Stomach (tissue), 4 donors: ENCODE measurements at regions not wholly inside any gene's neighbourhood (a gene's known extent, or its start where the extent isn't known, plus 50 kb on each side); places are given as distances from the start of the nearest gene placed in this dataset.

Experiments
- EP300 ChIP-seq: sonication (generic); formaldehyde crosslinking; IDR thresholded peaks from one replicate; pipeline ENCODE4 v1.6.1; 2017; ENCODE audit warnings: antibody characterized with exemption
- POLR2A ChIP-seq, 4 donors: fragments of 450-650 bp; IDR thresholded peaks; one replicate each; pipeline ENCODE4 v1.6.1; 2016; ENCODE audit warnings: antibody characterized with exemption in 4 of 4, control low read depth in 2 of 4, mild to moderate bottlenecking in 1 of 4, moderate library complexity in 1 of 4
- TF ChIP-seq, protein P1 (sequence below), 7 experiments: fragments of 450-650 bp in 4 of 7; fragments of 200-600 bp in 3 of 7; sonication (generic) in 3 of 7; IDR thresholded peaks; one replicate each; pipeline ENCODE4 v1.5.1; 2016 to 2019; ENCODE audit warnings: antibody characterized with exemption in 7 of 7, control low read depth in 2 of 7, mild to moderate bottlenecking in 1 of 7

DNA sequence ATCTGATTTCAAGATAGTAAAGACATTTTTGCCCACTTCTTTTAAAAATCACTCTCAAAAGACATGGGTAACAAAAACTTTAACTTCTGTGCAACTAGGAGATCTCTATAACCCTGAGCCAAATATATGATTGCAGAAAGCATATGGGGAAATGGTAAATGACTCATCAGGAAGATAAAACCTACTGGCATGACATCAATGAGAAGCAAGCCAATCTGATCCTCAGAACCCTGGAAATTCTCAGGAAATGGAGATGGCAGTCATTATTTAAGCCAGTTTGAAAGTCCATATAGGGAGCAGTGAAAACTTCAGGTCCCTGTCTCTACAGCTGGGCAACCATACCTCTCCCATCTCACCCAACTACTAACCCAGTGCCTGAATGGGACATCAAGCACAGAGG is 249.7 kb upstream of the NREP start:
- TF ChIP-seq EP300 (no peak), POLR2A (IDR thresholded peaks at IDR 0.05) (no peak)
- TF ChIP-seq, protein P1, sequence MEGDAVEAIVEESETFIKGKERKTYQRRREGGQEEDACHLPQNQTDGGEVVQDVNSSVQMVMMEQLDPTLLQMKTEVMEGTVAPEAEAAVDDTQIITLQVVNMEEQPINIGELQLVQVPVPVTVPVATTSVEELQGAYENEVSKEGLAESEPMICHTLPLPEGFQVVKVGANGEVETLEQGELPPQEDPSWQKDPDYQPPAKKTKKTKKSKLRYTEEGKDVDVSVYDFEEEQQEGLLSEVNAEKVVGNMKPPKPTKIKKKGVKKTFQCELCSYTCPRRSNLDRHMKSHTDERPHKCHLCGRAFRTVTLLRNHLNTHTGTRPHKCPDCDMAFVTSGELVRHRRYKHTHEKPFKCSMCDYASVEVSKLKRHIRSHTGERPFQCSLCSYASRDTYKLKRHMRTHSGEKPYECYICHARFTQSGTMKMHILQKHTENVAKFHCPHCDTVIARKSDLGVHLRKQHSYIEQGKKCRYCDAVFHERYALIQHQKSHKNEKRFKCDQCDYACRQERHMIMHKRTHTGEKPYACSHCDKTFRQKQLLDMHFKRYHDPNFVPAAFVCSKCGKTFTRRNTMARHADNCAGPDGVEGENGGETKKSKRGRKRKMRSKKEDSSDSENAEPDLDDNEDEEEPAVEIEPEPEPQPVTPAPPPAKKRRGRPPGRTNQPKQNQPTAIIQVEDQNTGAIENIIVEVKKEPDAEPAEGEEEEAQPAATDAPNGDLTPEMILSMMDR (IDR thresholded peaks at IDR 0.05): no peak
